GM19438 (cell line): ENCODE measurements at regions not wholly inside any gene's neighbourhood (a gene's known extent, or its start where the extent isn't known, plus 50 kb on each side); places are given as distances from the start of the nearest gene placed in this dataset.
"Not testable (repeated sequence)": the region's sequence is repeated elsewhere in the genome, so short reads cannot be mapped to it uniquely, and the experiment has no call there.

Experiments
- ATAC-seq: cut with Tn5 transposase; IDR thresholded peaks from one replicate; pipeline ENCODE4 v1.9.1; 2021; ENCODE audit warnings: low read depth; ENCODE audit not compliant: unreplicated experiment

DNA sequence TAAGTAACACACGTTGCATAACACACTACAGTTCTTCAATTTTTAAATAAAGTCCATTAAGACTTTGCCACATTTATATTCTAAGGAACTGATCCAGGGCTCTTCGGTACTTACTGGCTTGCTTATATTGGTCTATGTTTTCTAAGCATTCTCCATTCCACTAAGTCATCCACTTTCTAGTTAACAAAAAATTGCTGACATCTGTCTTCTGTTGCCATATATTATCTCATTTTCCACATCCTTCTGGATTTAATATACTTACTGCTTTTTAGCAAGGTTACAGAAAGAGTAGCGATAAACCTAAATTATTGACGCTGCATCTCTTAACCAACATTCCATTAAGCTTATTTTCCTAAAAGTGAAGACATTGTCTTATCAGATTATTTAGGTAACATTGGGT lies 238.4 kb upstream of the LRIG3 start:
- ATAC-seq, result no peak

GRCh38 chr12:59158066-59158465 lies 237.8 kb upstream of the LRIG3 start:
- no peak for ATAC-seq

- no peak for ATAC-seq
Measured at GRCh38 chr12:59155448-59155847, 235.1 kb upstream of the LRIG3 start.

DNA sequence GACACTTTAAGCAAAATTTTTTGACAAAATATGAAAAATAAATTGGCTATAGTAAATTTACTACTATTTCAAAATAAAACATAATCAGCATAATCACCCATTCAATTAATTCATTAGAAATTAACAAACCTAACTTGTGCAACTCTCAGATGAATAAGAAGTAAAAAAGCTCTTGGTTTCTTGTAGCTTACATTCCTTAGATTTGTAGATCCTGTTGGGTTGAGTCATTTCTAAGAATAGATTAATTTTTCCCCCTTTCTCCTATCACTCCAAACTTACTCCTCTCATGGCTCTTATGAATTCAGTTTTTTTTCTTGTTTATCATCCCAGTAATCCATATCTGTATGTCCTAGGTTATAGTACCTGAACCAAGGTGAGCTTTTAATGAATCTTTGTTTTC lies 230.9 kb upstream of the LRIG3 start:
- no peak for ATAC-seq

GRCh38 chr12:59149995-59150642 lies 229.8 kb upstream of the LRIG3 start:
- ATAC-seq, result peak; percentile 100

GRCh38 chr12:59147791-59148190 lies 227.5 kb upstream of the LRIG3 start:
- ATAC-seq, result no peak

DNA sequence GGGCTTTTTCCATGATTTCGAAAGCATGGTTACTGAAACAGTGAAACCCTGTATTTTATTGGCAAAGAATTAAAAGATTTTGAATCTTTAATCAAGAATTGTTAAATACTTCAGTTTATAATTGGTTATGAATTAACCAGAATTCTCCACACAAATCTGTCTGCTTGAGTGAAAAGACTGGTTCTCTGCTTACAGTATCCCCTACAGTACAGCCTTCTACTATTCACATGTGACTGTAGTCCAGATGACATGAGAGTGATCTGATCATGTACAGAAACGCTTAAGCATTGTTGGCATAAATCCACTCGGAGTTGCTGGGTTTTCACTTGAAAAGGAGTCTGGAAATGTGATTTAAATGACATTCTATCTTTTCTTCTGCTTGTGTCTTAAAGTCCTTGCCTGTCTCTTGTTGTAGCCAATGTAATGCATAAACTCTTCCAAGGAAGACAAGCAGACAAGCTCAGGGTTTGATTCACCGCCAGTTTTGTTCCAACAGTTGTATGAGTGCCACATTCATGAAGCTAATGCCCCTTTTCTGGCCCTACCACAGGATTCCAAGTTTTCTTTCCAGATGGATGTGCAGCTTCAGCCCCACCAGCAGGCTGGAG lies 222.0 kb upstream of the LRIG3 start:
- no peak for ATAC-seq

GRCh38 chr12:59134750-59135149 lies 214.4 kb upstream of the LRIG3 start:
- no peak for ATAC-seq

- no peak for ATAC-seq
Measured at GRCh38 chr12:59131462-59131861, 211.2 kb upstream of the LRIG3 start.

GRCh38 chr12:59122784-59123183 lies 202.5 kb upstream of the LRIG3 start:
- no peak for ATAC-seq

- no peak for ATAC-seq
Measured at GRCh38 chr12:59121451-59121850, 201.1 kb upstream of the LRIG3 start.

DNA sequence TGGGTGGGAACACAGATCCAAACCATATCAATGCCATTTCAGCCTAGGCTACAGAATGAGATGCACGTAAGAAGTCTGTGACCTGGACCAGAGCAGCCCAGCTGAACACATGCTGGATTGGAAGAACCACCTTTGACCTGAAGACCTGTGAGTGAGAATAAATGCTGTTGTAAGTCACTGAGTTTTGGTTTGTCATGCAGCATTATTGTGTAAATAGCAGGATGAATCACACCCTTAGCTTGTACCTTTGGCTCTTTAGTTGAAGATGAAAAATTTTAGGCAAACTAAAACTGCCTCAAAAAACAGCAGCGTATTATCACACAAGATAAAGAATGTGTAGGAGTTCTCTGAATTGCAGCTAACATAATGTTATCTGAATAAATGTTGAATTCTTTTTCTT lies 199.4 kb upstream of the LRIG3 start:
- ATAC-seq, result no peak

DNA sequence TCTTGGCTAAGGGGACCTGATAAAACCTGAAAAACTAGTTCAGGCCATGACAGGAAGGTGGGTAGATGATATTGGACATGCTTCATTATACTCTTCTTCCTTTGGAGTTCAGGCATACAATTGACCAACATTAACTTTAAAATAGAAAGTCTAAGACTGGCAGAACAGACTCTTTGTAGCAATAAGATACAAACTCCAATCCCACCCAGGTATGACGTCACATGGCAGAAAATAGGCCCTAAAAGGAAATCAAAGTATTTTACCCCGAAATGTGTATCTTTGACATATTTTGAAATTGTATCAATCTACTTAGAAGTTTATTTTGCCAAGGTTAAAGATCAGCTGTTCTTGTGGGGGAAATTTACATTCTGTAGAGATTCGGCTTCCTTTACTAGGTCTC lies 198.1 kb upstream of the LRIG3 start:
- no peak for ATAC-seq

GRCh38 chr12:59115995-59116394 lies 195.7 kb upstream of the LRIG3 start:
- ATAC-seq, result no peak

DNA sequence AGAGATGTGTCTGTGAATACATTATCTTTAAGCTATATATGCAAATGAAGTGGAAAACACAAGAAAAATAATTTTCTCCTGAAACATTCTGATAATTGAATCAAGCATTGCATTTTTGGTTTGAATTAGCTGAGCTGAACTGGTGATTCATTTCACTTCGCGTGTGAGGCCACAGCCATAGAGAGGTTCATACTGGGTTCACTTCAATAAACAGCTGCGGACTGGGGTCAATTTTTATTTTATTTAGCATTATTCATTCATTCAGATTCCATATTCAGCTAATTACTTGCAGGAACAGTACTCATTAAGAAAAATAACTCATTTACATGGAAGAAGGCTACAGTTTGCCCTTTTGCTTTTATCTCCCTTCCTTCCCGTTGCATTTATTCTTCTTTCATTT lies 195.2 kb upstream of the LRIG3 start:
- no peak for ATAC-seq

DNA sequence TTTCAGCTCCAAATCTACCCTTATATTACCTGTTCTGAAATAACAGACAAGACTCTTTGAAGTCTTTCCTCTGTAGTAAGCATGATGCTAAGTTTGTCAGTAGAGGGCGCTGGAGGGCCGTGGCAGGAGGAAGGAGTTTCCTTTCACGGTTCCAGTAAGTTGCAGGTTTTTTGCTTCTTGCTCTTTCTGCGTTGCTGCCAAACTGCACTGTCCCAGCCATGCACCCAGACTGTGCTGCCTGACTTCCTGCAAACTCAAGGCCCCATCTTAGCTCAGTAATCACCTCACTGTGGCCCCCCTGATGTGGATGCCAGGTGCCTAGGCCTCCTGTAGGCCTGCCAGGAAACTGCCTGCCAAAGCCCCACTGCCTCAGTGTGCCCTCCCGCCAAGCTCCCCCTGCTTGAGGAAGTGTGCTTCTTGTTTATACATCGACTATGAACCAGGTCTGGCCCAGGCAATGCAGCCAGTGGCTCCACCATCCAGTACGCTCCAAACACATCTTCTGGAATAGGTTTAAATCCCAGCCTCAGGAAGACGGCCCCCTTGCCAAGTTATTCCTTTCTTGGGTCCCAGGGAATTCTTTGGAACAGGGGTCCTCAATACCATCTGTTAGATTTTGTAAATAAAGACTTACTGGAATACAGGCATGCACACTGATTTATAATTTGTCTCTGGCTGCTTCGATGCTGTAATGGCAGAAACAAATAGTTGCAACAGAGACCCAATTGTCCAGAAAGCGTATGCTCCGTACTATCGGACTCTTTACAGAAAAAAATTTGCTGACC lies 193.7 kb upstream of the LRIG3 start:
- peak; percentile 80 for ATAC-seq

DNA sequence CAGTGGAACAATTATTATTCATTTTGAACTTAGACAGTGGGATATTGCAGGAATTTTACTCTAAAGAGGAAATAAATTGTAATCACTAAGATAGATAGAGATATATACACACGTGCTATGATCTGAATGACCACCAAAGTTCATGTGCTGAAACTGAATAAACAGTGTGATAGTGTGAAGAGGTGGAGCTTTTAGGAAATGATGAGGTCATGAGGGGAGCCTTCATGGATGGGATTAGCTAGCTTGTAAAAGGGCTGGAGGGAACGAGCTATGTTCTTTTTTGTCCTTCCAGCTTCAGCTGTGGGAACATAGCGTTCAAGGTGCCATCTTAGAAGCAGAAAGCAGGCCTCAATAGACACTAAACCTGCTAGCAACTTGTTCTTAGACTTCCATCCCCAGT lies 191.5 kb upstream of the LRIG3 start:
- ATAC-seq, result no peak

GRCh38 chr12:59108516-59108915 lies 188.2 kb upstream of the LRIG3 start:
- ATAC-seq, result not testable (repeated sequence)

- ATAC-seq, result no peak
Measured at GRCh38 chr12:59100585-59100984, 180.3 kb upstream of the LRIG3 start.

DNA sequence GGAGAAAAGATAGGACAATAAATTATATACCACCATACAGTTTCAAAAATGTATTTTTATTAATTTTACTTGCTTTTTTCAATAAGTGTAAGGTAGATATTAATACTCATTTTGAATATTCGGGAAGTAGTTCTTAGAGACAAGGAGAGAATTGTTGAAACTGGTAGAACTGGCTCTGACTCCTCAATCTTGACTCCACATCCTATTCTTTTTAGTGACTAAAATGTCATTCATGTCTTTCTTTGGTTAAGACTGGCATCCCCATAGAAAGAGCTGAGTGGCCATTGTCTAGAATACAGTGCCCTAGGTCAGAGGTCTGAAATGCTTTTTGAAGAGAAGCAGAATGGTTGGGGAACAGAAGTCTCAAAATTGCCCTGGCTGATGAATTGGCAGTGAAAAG lies 177.6 kb upstream of the LRIG3 start:
- no peak for ATAC-seq

GRCh38 chr12:59096246-59096645 lies 175.9 kb upstream of the LRIG3 start:
- no peak for ATAC-seq
